ENCODE measurements at regions not wholly inside any gene's neighbourhood (a gene's known extent, or its start where the extent isn't known, plus 50 kb on each side); places are given as distances from the start of the nearest gene placed in this dataset.

DNA sequence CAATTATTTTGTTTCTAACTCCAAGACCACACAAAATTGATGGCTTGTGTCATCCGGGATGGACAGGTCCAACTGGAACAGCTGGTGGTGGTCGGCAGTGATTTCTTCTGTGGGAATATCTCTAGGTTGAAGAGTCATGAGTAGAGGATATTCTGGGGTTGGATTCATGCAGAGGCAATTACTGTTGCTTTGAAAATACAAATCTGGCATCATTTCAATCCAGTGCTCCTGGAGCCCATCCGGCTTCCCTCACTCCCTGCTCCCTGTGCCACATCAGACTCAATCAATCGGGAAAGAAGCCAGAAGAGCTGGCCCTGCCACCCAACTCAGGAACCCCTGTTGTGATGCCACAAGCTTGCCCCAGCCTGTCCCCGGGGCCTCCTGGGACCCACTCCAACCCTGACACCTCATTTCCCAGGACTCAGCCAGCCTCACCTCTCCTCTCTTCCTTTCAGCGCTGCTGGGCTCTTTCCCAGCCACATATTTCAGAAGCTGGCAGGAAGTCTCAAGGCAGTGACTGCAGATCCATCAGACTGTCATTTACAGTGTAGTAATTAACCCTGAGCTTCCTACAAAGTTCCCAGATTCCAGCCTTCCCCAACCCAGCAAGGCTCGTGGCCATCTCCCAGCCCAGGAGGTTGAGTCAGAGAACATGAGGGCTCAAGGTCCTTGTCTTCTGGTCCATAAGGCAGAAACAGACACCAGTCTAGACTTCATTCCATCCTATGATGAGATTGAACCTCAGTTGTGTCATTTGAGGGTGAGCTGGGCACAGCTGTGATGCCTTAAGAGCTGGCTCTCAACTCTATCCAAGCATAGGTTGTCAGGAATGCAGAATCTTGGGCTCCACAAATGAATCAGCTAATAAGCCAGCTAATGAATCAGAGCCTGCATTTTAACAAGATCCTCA is 114.0 kb downstream of the FAM174B start:
- intact Hi-C loops (cut with micrococcal nuclease), result no loop called here
- ATAC-seq, result no peak
- H3K4me3 Mint-ChIP-seq, result no peak overlapping the region

DNA sequence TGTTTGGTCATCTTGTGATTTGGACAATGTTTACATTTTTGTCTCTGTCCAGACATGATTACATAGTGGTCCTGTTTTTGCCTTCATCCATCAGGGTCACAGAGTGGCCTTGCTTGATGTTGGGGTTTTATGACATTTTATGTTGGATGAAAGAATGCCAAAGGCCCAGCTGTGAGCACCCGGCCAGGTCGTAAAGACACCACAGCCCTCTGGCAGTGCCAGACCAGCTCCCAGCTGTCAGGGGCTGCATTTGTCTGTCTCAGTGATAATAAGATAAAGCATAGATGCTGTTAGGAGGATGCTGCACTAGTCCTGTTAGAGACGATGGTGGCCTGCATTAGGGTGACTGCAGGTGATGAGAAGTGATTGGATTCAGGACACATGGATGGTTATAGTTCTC is 117.5 kb downstream of the FAM174B start:
- ATAC-seq, result no peak
- no peak for DNase-seq
- 90% methylated on average over 3 of the region's 3 CpGs for WGBS (ENCODE audit: insufficient coverage)

More for the DNA sequence above, 114.0 kb downstream of the FAM174B start:
- Mint-ChIP-seq H3K27ac (no peak overlapping the region), H3K36me3 (no peaks in the 10 kb centered on the region), H3K9me3 (no peaks in the 10 kb centered on the region), H3K27me3 (ENCODE audit: low read depth in 2 of 2) (peaks cover 10 to 44% of the 10 kb centered on the region in 2 donors), H3K4me1 (no peaks in the 10 kb centered on the region)
- Histone ChIP-seq H3K36me3 (ENCODE audit: control insufficient read depth, insufficient read depth, low read length) (no peaks in the 10 kb centered on the region), H3K4me1 (ENCODE audit: control insufficient read depth, insufficient read depth, low read length) (no peaks in the 10 kb centered on the region), H3K4me3 (ENCODE audit: low read length) (no peak overlapping the region), H3K27me3 (ENCODE audit: control insufficient read depth, insufficient read depth, low read length) (no peaks in the 10 kb centered on the region), H3K9me3 (ENCODE audit: control insufficient read depth, insufficient read depth, low read length) (no peaks in the 10 kb centered on the region), H3K27ac (ENCODE audit: low read length) (no peak overlapping the region)
- TF ChIP-seq CTCF (IDR thresholded peaks at IDR 0.05), result no peak
- no peak for DNase-seq
- WGBS (ENCODE audit: insufficient coverage), result 83% methylated on average over 7 of the region's 7 CpGs

DNA sequence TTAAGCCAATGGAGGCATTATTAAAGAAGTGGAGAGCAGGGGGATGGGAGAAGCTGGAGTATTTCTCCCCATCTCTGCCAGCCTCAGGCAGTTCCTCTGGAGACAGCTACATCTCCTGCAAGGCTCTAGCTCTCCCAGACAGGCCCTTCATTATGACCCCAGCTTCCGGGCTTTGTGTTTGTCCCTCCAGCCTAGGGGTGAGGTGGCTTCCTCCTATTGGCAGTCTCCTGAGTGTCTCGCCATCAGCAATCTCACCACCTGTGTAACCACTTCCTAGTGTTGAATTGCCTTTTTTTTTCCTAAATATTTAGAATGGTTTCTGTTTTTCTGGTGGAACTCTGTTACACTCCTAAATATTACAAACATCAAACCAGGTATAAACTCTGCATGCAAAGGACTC is 122.3 kb downstream of the FAM174B start:
- Histone ChIP-seq H3K36me3 (ENCODE audit: control insufficient read depth, insufficient read depth, low read length) (no peaks in the 10 kb centered on the region), H3K27me3 (ENCODE audit: control insufficient read depth, insufficient read depth, low read length) (no peaks in the 10 kb centered on the region), H3K4me3 (ENCODE audit: low read length) (no peak overlapping the region), H3K4me1 (ENCODE audit: control insufficient read depth, insufficient read depth, low read length) (no peaks in the 10 kb centered on the region), H3K9me3 (ENCODE audit: control insufficient read depth, insufficient read depth, low read length) (no peaks in the 10 kb centered on the region), H3K27ac (ENCODE audit: low read length) (no peak overlapping the region)
- no peak for TF ChIP-seq CTCF (IDR thresholded peaks at IDR 0.05)
- DNase-seq, result no peak
- intact Hi-C loops (cut with micrococcal nuclease), result no loop called here
- WGBS (ENCODE audit: insufficient coverage), result 50% methylated on average over 2 of the region's 2 CpGs
- H3K27ac Mint-ChIP-seq, result no peak overlapping the region
- H3K36me3 Mint-ChIP-seq, result no peaks in the 10 kb centered on the region
- peaks cover 6 to 15% of the 10 kb centered on the region in 2 donors for H3K27me3 Mint-ChIP-seq (ENCODE audit: low read depth in 2 of 2)
- peaks cover 2% of the 10 kb centered on the region in 2 donors for H3K9me3 Mint-ChIP-seq
- H3K4me3 Mint-ChIP-seq, result no peak overlapping the region
- no peak for ATAC-seq
- H3K4me1 Mint-ChIP-seq, result no peaks in the 10 kb centered on the region

More for the DNA sequence above, 117.5 kb downstream of the FAM174B start:
- no peak overlapping the region for H3K27ac ChIP-seq (ENCODE audit: low read length)
- no peaks in the 10 kb centered on the region for H3K27me3 ChIP-seq (ENCODE audit: control insufficient read depth, insufficient read depth, low read length)
- H3K4me3 Mint-ChIP-seq, result no peak overlapping the region
- H3K27me3 Mint-ChIP-seq (ENCODE audit: low read depth in 2 of 2), result peaks cover 9 to 25% of the 10 kb centered on the region in 2 donors
- no peak for TF ChIP-seq CTCF (IDR thresholded peaks at IDR 0.05)
- H3K4me3 ChIP-seq (ENCODE audit: low read length), result no peak overlapping the region
- intact Hi-C loops (cut with micrococcal nuclease), result no loop called here
- no peaks in the 10 kb centered on the region for H3K4me1 Mint-ChIP-seq
- H3K36me3 Mint-ChIP-seq, result no peaks in the 10 kb centered on the region
- H3K27ac Mint-ChIP-seq, result no peak overlapping the region
- peaks cover 2% of the 10 kb centered on the region in 2 donors for H3K9me3 Mint-ChIP-seq
- H3K4me1 ChIP-seq (ENCODE audit: control insufficient read depth, insufficient read depth, low read length), result no peaks in the 10 kb centered on the region
- H3K36me3 ChIP-seq (ENCODE audit: control insufficient read depth, insufficient read depth, low read length), result no peaks in the 10 kb centered on the region
- no peaks in the 10 kb centered on the region for H3K9me3 ChIP-seq (ENCODE audit: control insufficient read depth, insufficient read depth, low read length)

Measured in natural killer cell (primary cell).